GM18499 (cell line): ENCODE measurements at regions not wholly inside any gene's neighbourhood (a gene's known extent, or its start where the extent isn't known, plus 50 kb on each side); places are given as distances from the start of the nearest gene placed in this dataset.
"Not testable (repeated sequence)": the region's sequence is repeated elsewhere in the genome, so short reads cannot be mapped to it uniquely, and the experiment has no call there.

Experiments
- ATAC-seq: cut with Tn5 transposase; IDR thresholded peaks from one replicate; pipeline ENCODE4 v1.9.1; 2021; ENCODE audit warnings: moderate number of reproducible peaks; ENCODE audit not compliant: insufficient read depth, unreplicated experiment

GRCh38 chr4:162506253-162506652 is 342.5 kb upstream of the FSTL5 start:
- no peak for ATAC-seq

- no peak for ATAC-seq
Measured at GRCh38 chr4:162503868-162504267, 340.1 kb upstream of the FSTL5 start.

GRCh38 chr4:162502109-162502508 is 338.3 kb upstream of the FSTL5 start:
- ATAC-seq: no peak

GRCh38 chr4:162499478-162499877 is 335.7 kb upstream of the FSTL5 start:
- ATAC-seq: no peak

GRCh38 chr4:162498168-162498567 is 334.4 kb upstream of the FSTL5 start:
- no peak for ATAC-seq

GRCh38 chr4:162497564-162498167 is 333.9 kb upstream of the FSTL5 start:
- peak; percentile 90 for ATAC-seq

GRCh38 chr4:162494935-162495334 is 331.1 kb upstream of the FSTL5 start:
- ATAC-seq: no peak

GRCh38 chr4:162485486-162485885 is 321.7 kb upstream of the FSTL5 start:
- no peak for ATAC-seq

- no peak for ATAC-seq
Measured at GRCh38 chr4:162475246-162475645, 311.4 kb upstream of the FSTL5 start.

- no peak for ATAC-seq
Measured at GRCh38 chr4:162469977-162470376, 306.2 kb upstream of the FSTL5 start.

GRCh38 chr4:162465356-162465755 is 301.6 kb upstream of the FSTL5 start:
- ATAC-seq: not testable (repeated sequence)

GRCh38 chr4:162461952-162462351 is 298.2 kb upstream of the FSTL5 start:
- no peak for ATAC-seq

GRCh38 chr4:162458051-162458450 is 294.3 kb upstream of the FSTL5 start:
- ATAC-seq: no peak

GRCh38 chr4:162457071-162457865 is 293.5 kb upstream of the FSTL5 start:
- no peak for ATAC-seq

- ATAC-seq: no peak
Measured at GRCh38 chr4:162456106-162456505, 292.3 kb upstream of the FSTL5 start.

- ATAC-seq: no peak
Measured at GRCh38 chr4:162450531-162451035, 286.8 kb upstream of the FSTL5 start.

- ATAC-seq: no peak
Measured at GRCh38 chr4:162443510-162443909, 279.7 kb upstream of the FSTL5 start.

- ATAC-seq: no peak
Measured at GRCh38 chr4:162442128-162442527, 278.3 kb upstream of the FSTL5 start.

GRCh38 chr4:162422312-162422711 is 258.5 kb upstream of the FSTL5 start:
- ATAC-seq: no peak

- ATAC-seq: no peak
Measured at GRCh38 chr4:162410854-162411253, 247.1 kb upstream of the FSTL5 start.

GRCh38 chr4:162409048-162409447 is 245.2 kb upstream of the FSTL5 start:
- ATAC-seq: no peak

- ATAC-seq: no peak
Measured at GRCh38 chr4:162408309-162408708, 244.5 kb upstream of the FSTL5 start.
